ENCODE measurements at regions not wholly inside any gene's neighbourhood (a gene's known extent, or its start where the extent isn't known, plus 50 kb on each side); places are given as distances from the start of the nearest gene placed in this dataset.

GRCh38 chr6:766625-767024 lies 73.7 kb upstream of the EXOC2 start:
- DNase-seq (ENCODE audit: low read depth), result no peak

- no peak for DNase-seq (ENCODE audit: low read depth)
These were observed 69.1 kb upstream of the EXOC2 start for GRCh38 chr6:761997-762396.

DNA sequence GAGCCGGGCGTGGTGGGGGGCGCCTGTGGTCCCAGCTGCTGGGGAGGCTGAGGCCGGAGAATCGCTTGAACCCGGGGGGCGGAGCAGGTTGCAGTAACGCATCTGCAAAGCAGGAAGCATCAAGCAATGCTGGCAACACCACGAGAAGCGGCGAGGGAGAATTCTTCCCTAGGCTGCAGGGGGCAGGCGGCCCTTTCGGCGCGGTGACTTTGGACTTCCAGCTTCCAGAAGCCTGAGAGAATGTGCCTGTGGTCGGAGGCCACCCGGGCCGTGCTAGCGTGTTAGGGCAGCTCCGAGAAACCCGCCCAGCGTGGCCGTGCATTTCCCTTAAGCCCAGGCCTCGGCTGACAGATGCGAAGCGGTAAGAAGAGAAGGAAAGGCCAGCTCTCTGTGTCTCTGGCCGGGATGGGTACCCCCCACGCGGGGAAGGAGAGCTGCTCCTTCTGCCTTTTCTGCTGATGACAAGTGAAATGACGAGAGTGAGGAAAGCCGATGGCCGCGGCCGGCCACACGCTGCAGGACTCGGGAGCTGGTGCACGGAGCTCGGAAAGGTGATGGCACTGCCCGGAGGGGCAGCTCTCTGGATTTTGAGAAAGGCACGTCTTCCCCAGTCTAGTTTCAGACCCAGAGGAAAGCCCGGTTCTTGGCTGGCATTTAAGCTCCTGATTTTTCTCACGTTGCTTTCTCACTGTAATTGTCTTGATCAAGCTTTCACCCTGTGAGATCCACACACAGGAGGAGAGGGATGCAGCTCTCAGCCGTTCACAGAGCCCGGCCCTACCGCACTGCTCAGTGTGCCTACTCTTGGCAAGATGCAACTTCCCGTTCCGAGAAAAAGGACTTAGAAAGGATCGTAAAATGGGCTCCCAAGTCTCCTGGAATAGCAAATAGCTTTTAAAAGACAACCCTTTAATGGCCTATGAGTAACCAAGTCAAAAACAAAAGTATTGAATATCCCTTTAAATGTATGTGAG lies 68.3 kb upstream of the EXOC2 start:
- DNase-seq (ENCODE audit: low read depth), result no peak

GRCh38 chr6:759729-760128 lies 66.8 kb upstream of the EXOC2 start:
- DNase-seq (ENCODE audit: low read depth), result no peak

DNA sequence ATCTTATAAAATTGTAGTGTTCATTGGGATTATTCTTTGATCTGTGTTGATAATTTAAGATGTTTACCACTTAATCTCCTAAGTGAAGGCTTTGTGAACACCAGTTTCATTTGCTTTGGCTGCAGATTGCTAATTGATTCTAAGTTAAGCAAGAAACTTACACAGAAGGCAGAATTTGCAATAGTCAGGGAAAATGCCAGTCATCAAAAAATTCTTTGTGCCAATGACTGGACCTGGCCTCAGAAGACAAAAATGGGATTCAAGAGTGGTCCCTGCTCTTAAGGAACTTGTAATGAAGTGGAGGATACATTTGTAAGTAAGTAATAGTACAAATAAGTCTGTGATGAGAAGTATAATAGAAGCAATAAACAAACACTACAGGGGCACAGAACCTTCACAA lies 63.3 kb upstream of the EXOC2 start:
- no peak for DNase-seq (ENCODE audit: low read depth)

DNA sequence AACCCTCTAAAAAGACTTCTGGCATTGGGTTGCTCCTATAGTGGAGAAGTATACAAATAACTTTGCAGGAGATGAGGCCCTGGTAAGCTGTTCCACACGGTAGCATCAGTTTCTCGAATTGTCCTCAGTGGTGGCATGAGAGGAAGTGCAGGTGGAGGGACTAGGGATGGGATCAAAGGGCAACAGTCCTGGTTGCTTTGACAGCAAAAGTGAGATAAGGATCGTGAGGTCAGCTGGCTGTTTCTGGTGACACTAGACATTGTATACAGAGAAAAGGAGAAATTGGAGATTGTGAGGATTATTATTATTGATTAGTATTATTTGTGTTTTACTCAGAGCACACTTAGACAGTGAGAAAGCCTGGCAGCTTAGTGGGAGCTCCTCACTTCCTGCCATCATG lies 61.3 kb upstream of the EXOC2 start:
- no peak for DNase-seq (ENCODE audit: low read depth)

GRCh38 chr6:753486-753885 lies 60.5 kb upstream of the EXOC2 start:
- no peak for DNase-seq (ENCODE audit: low read depth)

DNA sequence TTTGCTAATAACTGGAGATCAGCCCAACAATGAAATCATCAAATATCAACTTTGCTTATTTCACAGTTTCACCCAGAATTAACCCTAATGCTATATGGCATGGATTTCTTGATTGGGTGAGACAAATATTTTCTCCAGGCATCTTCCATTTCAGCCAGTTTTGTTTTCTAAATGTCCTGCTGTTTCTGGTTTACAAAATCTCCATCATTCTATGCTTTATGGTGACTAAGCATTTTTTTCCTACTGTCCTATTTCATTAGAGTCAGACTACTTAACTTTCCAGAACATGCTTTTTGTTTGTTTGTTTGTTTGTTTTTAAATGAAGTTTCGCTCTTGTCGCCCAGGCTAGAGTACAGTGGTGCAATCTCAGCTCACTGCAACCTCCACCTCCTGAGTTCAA lies 59.5 kb upstream of the EXOC2 start:
- DNase-seq (ENCODE audit: low read depth), result no peak

DNA sequence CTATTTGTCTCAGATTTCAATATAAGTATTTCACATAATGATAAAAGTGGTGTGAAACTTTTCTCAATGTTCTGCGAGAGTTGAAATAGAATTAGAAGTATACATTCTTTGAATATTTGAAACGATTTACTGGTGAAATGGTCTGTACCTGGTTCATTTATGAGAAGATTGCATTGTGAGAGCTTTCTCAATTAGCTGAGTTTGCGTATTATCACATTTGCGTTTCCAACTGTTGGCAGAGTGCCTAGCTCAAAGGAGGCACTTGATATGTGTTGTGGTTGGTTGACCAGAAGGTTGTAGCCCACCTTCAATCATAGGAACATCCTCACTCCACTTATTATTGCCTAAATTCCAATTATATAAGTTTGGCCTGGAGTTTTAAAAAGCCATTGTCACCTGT lies 58.8 kb upstream of the EXOC2 start:
- no peak for DNase-seq (ENCODE audit: low read depth)

GRCh38 chr6:747921-748320 lies 55.0 kb upstream of the EXOC2 start:
- no peak for DNase-seq (ENCODE audit: low read depth)

GRCh38 chr6:747028-747427 lies 54.1 kb upstream of the EXOC2 start:
- no peak for DNase-seq (ENCODE audit: low read depth)

DNA sequence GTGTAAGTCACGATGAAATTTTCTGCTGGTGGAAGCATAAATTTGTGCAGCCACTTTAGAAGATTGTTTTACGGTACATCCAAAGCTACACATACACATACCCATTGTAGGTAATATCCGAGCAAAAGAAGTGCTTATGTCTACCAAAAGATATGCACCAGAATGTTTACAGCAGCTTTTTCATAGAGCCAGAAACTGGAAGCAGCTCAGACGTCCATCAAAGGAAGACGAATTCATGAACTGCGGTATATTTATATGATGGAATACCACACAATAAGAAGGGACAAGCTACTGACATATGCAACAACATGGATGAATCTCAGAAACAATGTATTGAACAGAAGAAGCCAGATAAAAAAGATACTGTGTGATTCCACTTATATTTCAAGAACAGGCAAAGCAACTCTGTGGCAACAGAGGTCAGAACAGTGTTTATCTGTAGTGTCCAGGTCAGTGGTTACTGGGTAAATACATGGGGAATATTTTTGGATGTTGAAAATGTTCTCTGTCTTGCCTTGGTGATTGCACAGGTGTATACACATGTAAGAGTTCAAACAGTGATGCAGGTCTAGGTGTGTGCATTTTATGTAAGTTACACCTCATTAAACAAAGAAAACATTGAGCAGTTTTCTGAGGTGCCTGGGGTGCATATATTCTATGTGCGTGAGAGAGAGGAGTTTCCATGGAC lies 51.9 kb upstream of the EXOC2 start:
- DNase-seq (ENCODE audit: low read depth), result no peak

- DNase-seq (ENCODE audit: low read depth), result no peak
These were observed 50.6 kb upstream of the EXOC2 start for GRCh38 chr6:743320-744096.

All from amniotic epithelial cell (primary cell).